Activated B cell treated with CpG ODN at 0.5 μM for 24 hours (primary cell): ENCODE measurements at regions not wholly inside any gene's neighbourhood (a gene's known extent, or its start where the extent isn't known, plus 50 kb on each side); places are given as distances from the start of the nearest gene placed in this dataset.

Experiments used
- ATAC-seq: fragments of 200-7000 bp; cut with Tn5 transposase; one replicate; pipeline ENCODE4 v1.10.0; 2021; ENCODE audit warnings: low read depth, mild to moderate bottlenecking, moderate library complexity
- CTCF ChIA-PET: fragments of 350-600 bp; sonication (Branson Sonifier 250); formaldehyde crosslinking; loops from one replicate; lab custom pipeline; 2021; ENCODE audit warnings: antibody characterized with exemption; lab: Charles Lee
- POLR2A ChIA-PET: fragments of 350-600 bp; sonication (Branson Sonifier 250); formaldehyde crosslinking; loops from one replicate; lab custom pipeline; 2021; ENCODE audit warnings: antibody characterized with exemption; lab: Charles Lee
- DNase-seq: peaks from one replicate; pipeline ENCODE4 v3.0.0; 2022
- H3K27ac Mint-ChIP-seq: one replicate; pipeline ENCODE4 v1.8.0; 2020; ENCODE audit warnings: mixed read lengths
- H3K27me3 Mint-ChIP-seq: one replicate; pipeline ENCODE4 v1.8.0; 2021; ENCODE audit warnings: mixed read lengths
- H3K36me3 Mint-ChIP-seq: one replicate; pipeline ENCODE4 v1.8.0; 2021; ENCODE audit warnings: low read depth, mixed read lengths
- H3K4me1 Mint-ChIP-seq: one replicate; pipeline ENCODE4 v1.8.0; 2021; ENCODE audit warnings: mixed read lengths
- H3K4me3 Mint-ChIP-seq: one replicate; pipeline ENCODE4 v1.8.0; 2020; ENCODE audit warnings: mild to moderate bottlenecking, mixed read lengths
- H3K9me3 Mint-ChIP-seq: one replicate; pipeline ENCODE4 v1.8.0; 2020; ENCODE audit warnings: mixed read lengths
- CTCF ChIP-seq: fragments of 200-600 bp; IDR thresholded peaks from one replicate; pipeline ENCODE4 v1.8.0; 2022; ENCODE audit warnings: antibody characterized with exemption, mild to moderate bottlenecking
- intact Hi-C: fragments of 100-400 bp; cut with micrococcal nuclease; formaldehyde crosslinking; loops from one replicate; pipeline ENCODE4 v1.15.1; 2024

GRCh38 chr2:80706951-80707350 lies 402.4 kb upstream of the LRRTM1 start:
- no peak overlapping the region for H3K4me3 Mint-ChIP-seq
- POLR2A ChIA-PET = no interaction called here
- no peak for ATAC-seq
- TF ChIP-seq CTCF = no peak
- CTCF ChIA-PET = no interaction called here
- no peak overlapping the region for H3K27ac Mint-ChIP-seq
- H3K4me1 Mint-ChIP-seq = no peaks in the 10 kb centered on the region
- no peaks in the 10 kb centered on the region for H3K27me3 Mint-ChIP-seq
- no peak for DNase-seq
- H3K36me3 Mint-ChIP-seq = no peaks in the 10 kb centered on the region
- intact Hi-C loops = no loop called here
- no peaks in the 10 kb centered on the region for H3K9me3 Mint-ChIP-seq

- TF ChIP-seq CTCF = no peak
- ChIA-PET CTCF (no interaction called here), POLR2A (no interaction called here)
- Mint-ChIP-seq H3K36me3 (no peaks in the 10 kb centered on the region), H3K27me3 (no peaks in the 10 kb centered on the region), H3K9me3 (peaks cover 2% of the 10 kb centered on the region), H3K4me1 (no peaks in the 10 kb centered on the region), H3K27ac (no peak overlapping the region), H3K4me3 (no peak overlapping the region)
- DNase-seq (no peak), ATAC-seq (no peak)
- intact Hi-C loops = no loop called here
Measured at GRCh38 chr2:80706541-80706940, 402.0 kb upstream of the LRRTM1 start.

- intact Hi-C loops = no loop called here
- Mint-ChIP-seq H3K4me1 (no peaks in the 10 kb centered on the region), H3K9me3 (peaks cover 2% of the 10 kb centered on the region), H3K4me3 (no peak overlapping the region), H3K36me3 (no peaks in the 10 kb centered on the region), H3K27me3 (no peaks in the 10 kb centered on the region), H3K27ac (no peak overlapping the region)
- ChIA-PET POLR2A (no interaction called here), CTCF (no interaction called here)
- ATAC-seq (no peak), DNase-seq (no peak)
- no peak for TF ChIP-seq CTCF
Measured at GRCh38 chr2:80703532-80703931, 399.0 kb upstream of the LRRTM1 start.

GRCh38 chr2:80700961-80701360 lies 396.4 kb upstream of the LRRTM1 start:
- intact Hi-C loops = no loop called here
- Mint-ChIP-seq H3K4me1 (no peaks in the 10 kb centered on the region), H3K27me3 (no peaks in the 10 kb centered on the region), H3K36me3 (no peaks in the 10 kb centered on the region), H3K27ac (no peak overlapping the region), H3K9me3 (peaks cover 2% of the 10 kb centered on the region), H3K4me3 (no peak overlapping the region)
- TF ChIP-seq CTCF = no peak
- no peak for ATAC-seq
- ChIA-PET CTCF (no interaction called here), POLR2A (no interaction called here)
- no peak for DNase-seq
